LNCaP clone FGC (cell line): ENCODE measurements at regions not wholly inside any gene's neighbourhood (a gene's known extent, or its start where the extent isn't known, plus 50 kb on each side); places are given as distances from the start of the nearest gene placed in this dataset.

Experiments
- DNase-seq: peaks from one replicate; pipeline ENCODE4 v3.0.0-alpha.2; 2011; ENCODE audit warnings: low read depth
- H3K4me3 ChIP-seq: 2 replicates; pipeline ENCODE4 v1.5.1; 2011; ENCODE audit warnings: mild to moderate bottlenecking, low read depth, low read length, control low read depth
- CTCF ChIP-seq: IDR thresholded peaks from 2 replicates; pipeline ENCODE4 v1.5.1; 2012; ENCODE audit warnings: mild to moderate bottlenecking; ENCODE audit not compliant: control insufficient read depth, insufficient read depth; ENCODE audit errors: extremely low read depth

GRCh38 chr6:76789580-76789979 is 673.7 kb downstream of the HTR1B start:
- no peak for TF ChIP-seq CTCF
- no peak overlapping the region for H3K4me3 ChIP-seq
- no peak for DNase-seq

GRCh38 chr6:76788155-76788554 is 675.1 kb downstream of the HTR1B start:
- no peak for TF ChIP-seq CTCF
- no peak overlapping the region for H3K4me3 ChIP-seq
- no peak for DNase-seq

- peak; percentile 55 for DNase-seq
- no peak for TF ChIP-seq CTCF
- no peak overlapping the region for H3K4me3 ChIP-seq
Measured at GRCh38 chr6:76779068-76779467, 684.2 kb downstream of the HTR1B start.

- TF ChIP-seq CTCF = no peak
- DNase-seq = no peak
- H3K4me3 ChIP-seq = no peak overlapping the region
Measured at GRCh38 chr6:76776876-76777275, 686.4 kb downstream of the HTR1B start.

- DNase-seq = no peak
- H3K4me3 ChIP-seq = no peak overlapping the region
- no peak for TF ChIP-seq CTCF
Measured at GRCh38 chr6:76774781-76775384, 688.4 kb downstream of the HTR1B start.

- DNase-seq = no peak
- no peak for TF ChIP-seq CTCF
- H3K4me3 ChIP-seq = no peak overlapping the region
Measured at GRCh38 chr6:76772951-76773350, 690.3 kb downstream of the HTR1B start.

- no peak overlapping the region for H3K4me3 ChIP-seq
- TF ChIP-seq CTCF = no peak
- peak; percentile 41 for DNase-seq
Measured at GRCh38 chr6:76771059-76771634, 692.1 kb downstream of the HTR1B start.
